ENCODE measurements at regions not wholly inside any gene's neighbourhood (a gene's known extent, or its start where the extent isn't known, plus 50 kb on each side); places are given as distances from the start of the nearest gene placed in this dataset.

DNA sequence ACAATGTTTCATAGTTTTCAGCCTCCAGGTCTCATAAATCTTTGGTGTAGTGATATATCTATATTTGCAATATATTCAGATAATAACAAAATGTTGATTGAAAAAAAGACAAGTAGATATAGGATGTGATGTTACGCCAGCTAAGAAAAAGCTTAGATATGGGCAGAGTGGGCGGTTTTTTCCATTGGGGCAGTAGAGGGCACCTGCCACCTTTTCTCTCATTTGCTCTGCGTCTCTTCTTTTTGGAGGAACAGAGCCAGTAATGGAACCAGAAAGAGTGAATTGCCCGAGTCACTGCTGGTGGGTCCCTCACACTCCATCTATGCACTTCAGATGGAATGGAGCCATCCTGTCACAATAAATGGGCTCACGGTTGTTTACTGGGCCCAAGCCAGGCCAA, 62.1 kb upstream of the FANCC start:
- no peaks in the 10 kb centered on the region for H3K4me1 ChIP-seq (ENCODE audit: control insufficient read depth in 5 of 5, insufficient read depth in 5 of 5, low read length in 5 of 5)
- no peak overlapping the region for H3K27ac ChIP-seq (ENCODE audit: low read depth in 1 of 2, low read length in 1 of 2)
- peaks cover 0 to 5% (median 0%) of the 10 kb centered on the region in 4 donors for H3K9me3 ChIP-seq (ENCODE audit: control insufficient read depth in 4 of 4, insufficient read depth in 3 of 4, low read length in 3 of 4)
- no peak overlapping the region for H3K9ac ChIP-seq (ENCODE audit: insufficient read depth in 1 of 2, low read length in 2 of 2)
- H3K36me3 ChIP-seq (ENCODE audit: control insufficient read depth in 4 of 4, insufficient read depth in 4 of 4, low read length in 4 of 4) = no peaks in the 10 kb centered on the region
- 56 to 69% methylated on average over 5 of the region's 5 CpGs for WGBS, 2 donors
- ATAC-seq (ENCODE audit: insufficient read depth, low FRiP score) (no peak), DNase-seq (no peak)
- H3K4me3 ChIP-seq = no peak overlapping the region
- no peaks in the 10 kb centered on the region for H3K27me3 ChIP-seq (ENCODE audit: control insufficient read depth in 3 of 3, insufficient read depth in 3 of 3, low read length in 2 of 3)
- no peak for TF ChIP-seq CTCF (IDR thresholded peaks at IDR 0.05; ENCODE audit: control extremely low read depth, extremely low read depth)

- H3K27me3 ChIP-seq (ENCODE audit: control insufficient read depth in 3 of 3, insufficient read depth in 3 of 3, low read length in 2 of 3) = no peaks in the 10 kb centered on the region
- no peak overlapping the region for H3K9ac ChIP-seq (ENCODE audit: insufficient read depth in 1 of 2, low read length in 2 of 2)
- no peak overlapping the region for H3K4me3 ChIP-seq
- DNase-seq (no peak), ATAC-seq (ENCODE audit: insufficient read depth, low FRiP score) (no peak)
- H3K9me3 ChIP-seq (ENCODE audit: control insufficient read depth in 4 of 4, insufficient read depth in 3 of 4, low read length in 3 of 4) = peaks cover 0 to 5% (median 0%) of the 10 kb centered on the region in 4 donors
- 82 to 83% methylated on average over 9 of the region's 9 CpGs for WGBS, 2 donors
- no peaks in the 10 kb centered on the region for H3K4me1 ChIP-seq (ENCODE audit: control insufficient read depth in 5 of 5, insufficient read depth in 5 of 5, low read length in 5 of 5)
- TF ChIP-seq CTCF (IDR thresholded peaks at IDR 0.05; ENCODE audit: control extremely low read depth, extremely low read depth) = no peak
- no peaks in the 10 kb centered on the region for H3K36me3 ChIP-seq (ENCODE audit: control insufficient read depth in 4 of 4, insufficient read depth in 4 of 4, low read length in 4 of 4)
- H3K27ac ChIP-seq (ENCODE audit: low read depth in 1 of 2, low read length in 1 of 2) = no peak overlapping the region
Measured at GRCh38 chr9:95373782-95374487, 56.4 kb upstream of the FANCC start.

GRCh38 chr9:95373069-95373681, 55.7 kb upstream of the FANCC start:
- Histone ChIP-seq H3K4me3 (no peak overlapping the region), H3K27ac (ENCODE audit: low read depth in 1 of 2, low read length in 1 of 2) (no peak overlapping the region), H3K36me3 (ENCODE audit: control insufficient read depth in 4 of 4, insufficient read depth in 4 of 4, low read length in 4 of 4) (no peaks in the 10 kb centered on the region), H3K9me3 (ENCODE audit: control insufficient read depth in 4 of 4, insufficient read depth in 3 of 4, low read length in 3 of 4) (peaks cover 0 to 5% (median 0%) of the 10 kb centered on the region in 4 donors), H3K27me3 (ENCODE audit: control insufficient read depth in 3 of 3, insufficient read depth in 3 of 3, low read length in 2 of 3) (no peaks in the 10 kb centered on the region), H3K4me1 (ENCODE audit: control insufficient read depth in 5 of 5, insufficient read depth in 5 of 5, low read length in 5 of 5) (no peaks in the 10 kb centered on the region), H3K9ac (ENCODE audit: insufficient read depth in 1 of 2, low read length in 2 of 2) (no peak overlapping the region)
- WGBS, 2 donors = 50 to 65% methylated on average over 6 of the region's 6 CpGs
- DNase-seq = no peak
- no peak for ATAC-seq (ENCODE audit: insufficient read depth, low FRiP score)
- TF ChIP-seq CTCF (IDR thresholded peaks at IDR 0.05; ENCODE audit: control extremely low read depth, extremely low read depth) = no peak
